ENCODE measurements at regions not wholly inside any gene's neighbourhood (a gene's known extent, or its start where the extent isn't known, plus 50 kb on each side); places are given as distances from the start of the nearest gene placed in this dataset.

DNA sequence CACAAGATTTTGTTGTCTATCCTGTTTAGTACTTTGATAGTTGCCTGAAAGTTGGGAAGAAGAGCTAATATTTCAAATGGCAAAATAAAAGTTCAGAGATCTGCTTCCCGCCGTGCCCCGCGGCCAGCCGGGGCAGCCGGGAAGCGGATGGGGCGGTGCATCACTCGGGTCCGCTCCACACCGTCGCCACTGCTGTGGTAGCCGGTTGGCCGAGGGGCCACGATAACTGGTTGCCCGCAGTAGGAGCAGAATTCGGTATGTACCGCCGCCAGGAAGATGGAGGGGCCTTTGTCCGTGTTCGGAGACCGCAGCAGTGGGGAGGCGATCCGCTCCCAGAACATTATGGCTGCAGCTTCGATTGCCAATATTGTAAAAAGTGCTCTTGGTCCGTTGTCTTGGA, 427.2 kb upstream of the PDE3A start:
- DNase-seq (ENCODE audit: low read depth in 4 of 4, low spot score in 1 of 4), result no peak

DNA sequence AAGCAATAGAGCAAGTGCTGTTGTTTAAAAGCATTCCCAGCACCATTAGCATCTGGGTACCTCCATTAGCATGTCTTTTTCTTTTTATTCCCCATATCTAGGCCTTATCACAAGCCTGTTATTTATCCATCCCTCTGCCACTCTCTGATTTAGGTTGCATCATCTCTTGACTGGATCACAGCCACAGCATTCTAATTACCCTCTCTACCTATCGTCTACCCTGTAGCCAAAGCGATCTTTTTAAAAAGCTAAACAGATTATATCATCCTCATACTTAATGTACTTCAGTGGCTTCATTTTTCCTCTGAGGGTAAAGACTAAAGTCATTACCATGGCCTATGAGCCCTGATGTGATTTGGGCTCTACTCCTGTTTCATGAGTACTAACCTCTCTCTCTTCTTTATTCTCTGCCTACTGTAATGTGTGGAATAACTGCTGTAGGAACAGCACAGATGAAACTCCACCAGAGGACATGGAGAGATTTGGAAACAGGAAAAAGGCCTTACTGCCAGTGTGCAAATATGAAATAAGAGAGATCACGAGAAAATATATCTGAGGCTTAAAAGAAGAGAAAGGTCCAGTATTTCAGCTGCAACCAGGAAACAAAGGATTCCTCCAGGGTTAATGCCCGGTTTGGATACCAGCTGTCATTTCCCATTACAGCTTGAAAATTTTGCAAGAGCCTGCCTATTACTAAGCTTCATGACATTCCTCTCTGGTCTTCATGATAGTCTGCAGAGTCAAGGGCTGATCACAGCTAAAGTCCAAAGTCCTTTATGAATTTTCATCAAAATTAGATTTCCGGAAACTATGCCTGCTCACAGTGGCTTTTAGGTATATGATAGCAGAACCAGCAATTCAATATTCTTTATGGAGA, 422.5 kb upstream of the PDE3A start:
- no peak for DNase-seq (ENCODE audit: low read depth in 4 of 4, low spot score in 1 of 4)

DNA sequence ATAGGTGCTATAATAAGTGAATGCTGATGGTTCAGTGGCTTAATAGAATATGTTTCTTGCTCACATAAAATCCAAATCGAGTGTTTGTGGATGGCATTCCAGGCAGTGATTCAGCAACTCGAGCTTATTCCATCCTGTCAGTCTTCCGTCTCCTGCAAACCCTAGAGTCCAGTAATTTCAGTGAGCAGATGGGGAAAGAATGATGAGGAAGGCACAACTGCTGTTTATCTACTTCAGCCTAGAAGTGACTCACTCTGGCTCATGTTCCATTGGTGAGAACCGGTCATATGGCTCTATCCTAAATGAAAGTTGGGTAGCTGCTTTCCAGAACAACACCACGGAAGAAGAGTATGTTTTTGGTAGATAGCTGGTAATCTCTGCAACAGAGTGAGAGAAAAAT, 421.8 kb upstream of the PDE3A start:
- no peak for DNase-seq (ENCODE audit: low read depth in 4 of 4, low spot score in 1 of 4)

DNA sequence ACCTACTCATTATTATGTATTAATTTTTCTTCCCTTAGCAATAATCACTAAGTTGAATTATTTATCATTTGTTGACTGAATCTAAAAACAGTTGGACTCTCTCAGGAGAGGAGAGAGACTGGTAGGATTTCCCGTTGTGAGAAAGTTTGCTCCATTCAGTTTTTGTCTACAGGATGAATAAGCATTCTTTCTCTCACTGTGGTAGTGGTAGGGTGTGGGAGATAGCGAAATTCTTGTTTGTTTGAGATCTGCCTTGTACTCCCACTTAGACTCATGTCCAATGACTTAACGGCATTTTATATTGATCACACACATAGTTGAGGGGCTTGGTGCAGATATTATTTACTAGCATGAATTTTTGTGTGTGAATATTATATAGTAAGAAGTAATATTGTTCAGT, 421.0 kb upstream of the PDE3A start:
- DNase-seq (ENCODE audit: low read depth in 4 of 4, low spot score in 1 of 4), result no peak

DNA sequence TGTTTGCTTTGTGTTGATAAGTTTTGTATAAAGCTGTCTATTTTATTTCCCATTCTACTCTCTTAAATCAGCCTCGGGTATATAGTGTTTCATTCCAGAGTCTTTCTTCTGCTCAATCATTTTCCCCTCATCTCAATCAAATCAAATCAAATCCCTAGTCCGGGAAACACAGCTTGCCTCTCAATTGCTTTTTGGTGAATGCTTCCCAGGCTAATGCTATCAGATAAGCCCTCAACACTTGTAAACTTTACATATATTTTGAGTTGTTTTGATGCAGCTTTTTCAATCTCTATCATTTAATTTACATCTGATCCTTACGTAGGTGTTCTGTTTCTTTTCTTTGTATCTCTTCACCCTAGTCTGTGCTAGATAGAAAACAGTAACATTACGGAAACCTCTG, 416.7 kb upstream of the PDE3A start:
- no peak for DNase-seq (ENCODE audit: low read depth in 4 of 4, low spot score in 1 of 4)

DNA sequence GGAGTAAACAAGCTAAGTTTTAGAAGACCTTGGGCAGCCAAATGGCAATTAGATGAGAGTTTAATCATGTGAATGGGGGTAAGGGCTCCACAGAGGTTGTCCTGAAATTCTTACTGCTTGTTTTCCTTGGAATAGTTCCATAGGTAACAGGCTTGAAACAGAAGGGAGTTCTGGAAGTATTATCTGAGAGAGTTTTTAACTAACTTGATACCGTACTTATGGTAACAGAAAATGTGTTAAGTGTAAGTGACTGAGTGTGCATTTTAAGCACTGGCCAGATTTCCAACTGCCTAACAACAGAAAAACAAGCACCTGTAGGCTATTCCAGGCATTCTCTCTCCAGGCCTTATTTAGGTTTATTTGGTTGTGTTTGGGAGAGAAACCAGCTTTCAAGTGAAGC, 414.6 kb upstream of the PDE3A start:
- no peak for DNase-seq (ENCODE audit: low read depth in 4 of 4, low spot score in 1 of 4)

DNA sequence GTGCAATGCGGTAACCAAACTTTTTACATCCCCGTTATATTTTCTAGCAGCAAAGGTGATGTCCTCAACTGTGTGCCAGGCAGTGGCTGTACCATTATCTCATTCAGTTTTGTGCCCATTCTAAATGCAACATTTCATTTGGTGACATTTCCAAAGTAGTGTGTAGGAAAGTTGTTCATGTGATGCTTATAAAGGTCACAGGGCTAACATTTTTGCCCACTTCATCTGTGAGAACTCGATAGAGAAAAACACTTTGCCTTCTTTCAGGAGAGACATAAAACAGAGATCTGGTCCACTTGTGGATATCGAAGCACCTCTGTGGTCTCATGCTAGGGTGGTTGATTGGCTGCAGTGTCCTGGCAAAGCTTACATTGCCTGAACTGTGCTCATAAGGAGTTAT, 414.2 kb upstream of the PDE3A start:
- no peak for DNase-seq (ENCODE audit: low read depth in 4 of 4, low spot score in 1 of 4)

DNA sequence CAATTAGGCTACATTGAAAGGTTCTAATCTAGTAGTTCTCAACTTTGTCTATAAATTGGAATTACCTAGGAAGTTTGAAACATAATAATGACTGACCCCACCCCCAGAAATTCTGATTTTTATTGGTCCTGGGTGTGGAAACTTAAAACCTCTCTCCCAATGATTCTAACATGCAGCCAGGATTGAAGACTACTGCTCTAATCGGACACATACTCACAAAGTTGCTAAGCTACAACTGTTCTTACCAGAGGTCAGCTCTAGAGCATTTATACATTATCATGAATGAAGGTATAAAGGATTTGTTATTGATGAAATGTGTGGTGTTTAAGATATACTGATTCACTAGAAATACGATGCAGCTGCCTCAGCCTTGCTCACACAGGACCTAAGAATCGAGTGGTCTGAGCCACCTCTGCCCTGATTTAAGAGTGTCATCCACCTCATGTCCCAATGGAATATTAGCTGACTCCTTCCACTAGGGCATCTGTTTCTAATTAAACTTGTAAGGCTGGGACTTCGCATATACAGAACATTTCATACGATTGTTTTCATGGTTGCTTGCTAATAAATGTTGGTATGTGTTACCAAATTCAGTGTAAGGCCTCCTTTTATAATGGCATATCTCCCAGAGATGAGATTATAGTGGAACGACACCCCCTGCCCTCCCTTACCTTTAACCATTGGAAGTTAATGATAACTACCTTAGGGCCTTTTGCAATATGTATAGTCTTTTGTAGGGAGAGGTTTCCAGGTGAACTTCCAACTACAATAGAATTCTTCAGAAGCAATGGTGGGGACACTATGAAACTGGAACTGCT, 410.8 kb upstream of the PDE3A start:
- DNase-seq (ENCODE audit: low read depth in 4 of 4, low spot score in 1 of 4), result no peak

DNA sequence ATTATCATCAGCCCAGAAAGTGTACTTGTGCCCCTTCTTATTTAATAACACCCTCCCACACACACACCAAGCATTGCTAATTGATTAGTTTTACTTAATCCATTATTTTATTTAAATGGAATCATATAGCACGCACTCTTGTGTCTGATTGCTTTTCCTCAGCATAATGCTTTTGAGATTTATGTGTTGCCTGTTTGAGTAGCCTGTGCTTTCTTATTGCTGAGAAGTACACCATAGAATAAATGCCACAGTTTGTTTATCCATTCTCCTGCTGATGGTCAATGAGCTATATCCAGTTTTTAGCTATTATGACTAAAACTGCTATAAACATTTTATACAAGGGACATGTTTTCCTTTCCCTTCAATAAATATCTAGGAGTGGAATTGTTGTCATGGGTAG, 409.9 kb upstream of the PDE3A start:
- DNase-seq (ENCODE audit: low read depth in 4 of 4, low spot score in 1 of 4), result no peak

DNA sequence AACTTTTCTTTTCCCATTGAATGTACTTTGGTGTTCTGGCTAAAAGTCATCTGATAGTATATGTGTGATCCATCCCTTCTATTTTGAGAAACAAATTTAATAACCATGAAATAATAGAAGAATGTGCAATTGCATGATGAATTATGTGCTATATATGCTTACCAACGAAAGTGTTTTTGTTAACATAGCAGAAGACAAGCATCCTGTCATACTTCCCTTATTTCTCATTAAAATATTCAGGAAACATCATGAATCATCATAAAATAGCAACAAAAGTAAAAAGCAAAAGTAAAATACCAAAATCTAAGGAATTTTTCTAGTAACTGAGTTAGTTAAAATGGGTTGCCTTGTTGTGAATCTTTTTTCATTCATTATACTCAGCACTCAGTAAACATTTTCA, 409.0 kb upstream of the PDE3A start:
- no peak for DNase-seq (ENCODE audit: low read depth in 4 of 4, low spot score in 1 of 4)

DNA sequence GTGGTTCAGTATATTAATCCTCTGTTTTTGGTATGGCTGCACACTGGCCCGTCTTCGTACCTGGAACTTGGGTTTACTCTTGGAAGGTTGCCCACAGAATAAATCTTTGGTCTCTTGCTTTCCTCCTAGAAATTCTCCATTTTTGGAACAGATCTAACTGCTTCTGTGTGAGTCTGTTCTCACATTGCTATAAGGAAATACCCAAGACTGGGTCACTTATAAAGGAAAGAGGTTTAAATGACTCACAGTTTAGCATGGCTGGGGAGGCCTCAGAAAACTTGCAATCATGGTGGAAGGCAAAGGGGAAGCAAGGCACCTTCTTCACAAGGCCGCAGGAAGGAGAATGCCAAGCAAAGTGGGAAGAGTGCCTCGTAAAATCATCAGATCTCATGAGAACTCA, 407.8 kb upstream of the PDE3A start:
- no peak for DNase-seq (ENCODE audit: low read depth in 4 of 4, low spot score in 1 of 4)

DNA sequence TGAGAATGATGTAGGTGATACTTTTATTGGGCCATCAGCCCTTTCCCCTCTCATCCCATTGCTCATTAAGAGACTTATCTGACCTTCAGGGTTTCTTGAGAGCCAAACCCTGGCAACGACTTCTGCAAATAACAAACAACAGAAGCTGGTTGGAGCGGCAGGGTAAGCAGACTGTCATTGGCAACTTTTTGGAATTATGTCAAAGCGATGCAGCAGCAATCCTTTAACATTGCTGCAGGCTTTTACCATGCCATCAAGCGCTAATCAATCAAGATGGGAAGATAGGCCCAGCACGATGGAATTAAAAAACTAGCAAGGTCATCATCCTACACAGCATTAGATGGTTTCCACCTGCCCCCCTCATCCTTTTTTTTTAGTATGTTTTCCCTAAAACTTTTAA, 406.1 kb upstream of the PDE3A start:
- DNase-seq (ENCODE audit: low read depth in 4 of 4, low spot score in 1 of 4), result no peak

DNA sequence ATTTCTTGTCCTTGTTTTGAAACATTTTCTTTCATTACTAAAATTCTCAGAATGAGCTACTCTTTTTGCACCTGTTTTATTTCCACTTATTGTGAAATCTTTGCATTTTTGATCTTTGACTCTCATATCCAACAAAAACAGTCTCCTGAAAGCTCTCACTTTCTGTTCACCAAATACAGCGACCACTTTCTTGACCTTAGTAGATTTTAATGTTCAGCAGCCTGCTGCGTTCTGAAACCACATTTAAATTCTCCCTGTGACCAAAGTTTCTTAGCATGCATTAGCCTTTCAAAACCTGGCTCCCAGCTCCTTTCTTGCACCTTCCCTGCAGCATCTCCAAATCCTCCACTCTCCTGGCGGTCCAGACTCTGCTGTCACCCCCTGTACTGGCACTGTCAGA, 404.4 kb upstream of the PDE3A start:
- DNase-seq (ENCODE audit: low read depth in 4 of 4, low spot score in 1 of 4), result no peak

DNA sequence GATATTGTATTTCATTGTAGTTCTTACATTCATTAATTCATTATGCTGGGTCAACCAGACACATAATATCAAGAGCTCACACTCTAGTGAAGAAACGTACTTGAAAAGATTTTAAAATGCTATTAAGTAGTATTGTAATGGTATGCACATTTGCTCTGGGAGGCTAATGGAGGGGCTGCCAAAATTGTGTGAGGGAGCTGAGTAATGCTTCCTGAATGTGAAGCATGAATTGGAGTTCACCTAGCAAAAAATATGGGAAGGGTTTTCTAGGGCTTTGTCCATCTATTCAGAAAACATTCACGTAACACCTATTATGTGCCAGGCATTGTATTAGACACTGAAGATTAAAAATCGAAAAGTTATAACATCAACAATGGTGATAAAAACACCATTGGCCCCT, 403.8 kb upstream of the PDE3A start:
- DNase-seq (ENCODE audit: low read depth in 4 of 4, low spot score in 1 of 4), result no peak

DNA sequence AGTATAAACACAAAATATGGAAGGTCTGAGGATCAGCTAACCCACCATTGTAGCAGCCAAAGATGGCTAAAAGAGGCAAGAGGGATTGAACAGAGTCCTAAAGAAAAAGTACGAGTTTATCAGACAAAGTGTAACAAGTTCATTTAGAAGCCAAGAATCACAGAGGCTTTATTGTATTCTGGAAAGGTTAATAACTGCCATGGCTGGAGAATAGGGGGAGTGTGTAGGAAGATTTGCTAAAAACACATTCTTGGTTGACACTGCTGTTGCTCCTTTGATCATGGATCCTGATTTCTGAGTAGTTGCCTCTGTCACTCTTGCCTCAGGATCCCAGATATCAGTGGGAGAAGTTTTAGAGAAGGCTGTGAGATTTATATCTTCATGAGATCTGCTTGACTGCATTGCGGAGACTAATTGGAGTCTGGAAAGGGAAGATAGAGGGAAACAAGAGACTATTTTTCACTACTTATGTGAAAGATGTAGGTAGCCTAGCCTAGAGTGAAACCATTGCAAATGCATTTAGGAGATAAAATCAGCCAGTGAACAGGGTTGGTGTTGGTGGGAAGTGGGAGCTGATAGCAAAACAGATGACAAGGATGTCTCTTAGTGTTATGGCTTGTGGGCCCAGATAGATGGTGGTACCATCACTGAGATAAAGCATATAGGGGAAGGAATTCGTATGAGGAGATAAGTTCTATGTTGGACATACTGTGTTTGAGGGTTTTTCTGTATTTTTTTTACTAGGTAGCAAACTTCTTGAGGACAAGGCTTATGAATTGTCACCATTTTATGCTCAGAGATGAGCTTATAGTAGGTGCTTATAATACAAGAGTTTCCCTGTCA, 402.9 kb upstream of the PDE3A start:
- no peak for DNase-seq (ENCODE audit: low read depth in 4 of 4, low spot score in 1 of 4)

DNA sequence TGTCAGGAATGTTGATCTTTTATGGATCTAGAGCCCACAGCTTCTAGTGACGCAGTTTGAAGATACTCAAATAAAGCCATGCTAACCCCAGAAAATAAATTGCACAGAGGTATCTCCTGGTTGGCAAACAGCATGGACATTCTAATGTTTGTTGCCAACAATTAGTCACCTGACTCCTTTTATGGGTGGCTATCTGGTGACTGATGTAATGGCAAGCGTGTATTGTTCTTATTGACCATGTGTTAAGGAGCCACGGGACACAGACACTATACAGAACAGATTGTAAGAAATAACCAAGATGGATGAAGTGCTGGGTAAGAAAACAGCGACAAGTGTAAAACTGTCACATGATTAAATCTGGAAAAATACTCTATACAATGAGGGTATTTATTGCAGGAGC, 401.3 kb upstream of the PDE3A start:
- DNase-seq (ENCODE audit: low read depth in 4 of 4, low spot score in 1 of 4), result no peak

DNA sequence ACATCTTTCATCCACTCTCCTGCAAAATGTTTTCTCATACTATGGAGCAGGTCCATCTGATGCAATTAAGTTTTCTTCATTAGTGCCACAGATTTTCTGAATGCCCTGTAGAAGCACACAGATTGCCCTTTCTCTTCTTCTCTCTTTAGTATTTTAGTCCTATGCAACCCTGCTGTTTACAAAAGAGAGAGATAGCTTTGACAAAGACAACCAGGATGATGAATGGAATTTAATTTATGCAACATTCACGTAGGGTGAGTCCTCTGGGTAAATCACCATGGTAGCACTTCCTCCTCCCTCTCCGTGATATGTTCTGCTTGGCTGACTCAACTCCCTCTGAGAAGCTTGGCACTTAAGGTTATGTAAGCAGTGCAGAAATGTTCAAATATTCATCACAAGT, 400.9 kb upstream of the PDE3A start:
- DNase-seq (ENCODE audit: low read depth in 4 of 4, low spot score in 1 of 4), result no peak

DNA sequence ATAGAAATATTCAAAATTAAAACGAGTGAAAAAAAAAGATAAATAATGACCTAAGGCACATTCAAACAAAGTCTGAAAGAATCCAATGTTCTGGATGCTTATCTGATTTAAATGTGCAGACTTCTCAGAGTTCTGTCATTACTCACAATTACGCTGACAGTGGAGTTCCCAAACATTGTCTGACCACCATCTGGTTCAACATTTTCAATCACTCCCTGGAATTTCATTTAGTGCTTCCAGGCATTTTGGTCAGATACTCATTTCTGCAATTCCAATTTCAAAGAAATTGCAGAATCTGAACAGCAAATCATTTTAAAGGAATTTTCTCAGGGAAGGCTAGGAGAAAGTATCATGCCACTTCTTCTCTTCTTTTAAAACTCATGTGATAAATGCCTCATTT, 398.2 kb upstream of the PDE3A start:
- no peak for DNase-seq (ENCODE audit: low read depth in 4 of 4, low spot score in 1 of 4)

DNA sequence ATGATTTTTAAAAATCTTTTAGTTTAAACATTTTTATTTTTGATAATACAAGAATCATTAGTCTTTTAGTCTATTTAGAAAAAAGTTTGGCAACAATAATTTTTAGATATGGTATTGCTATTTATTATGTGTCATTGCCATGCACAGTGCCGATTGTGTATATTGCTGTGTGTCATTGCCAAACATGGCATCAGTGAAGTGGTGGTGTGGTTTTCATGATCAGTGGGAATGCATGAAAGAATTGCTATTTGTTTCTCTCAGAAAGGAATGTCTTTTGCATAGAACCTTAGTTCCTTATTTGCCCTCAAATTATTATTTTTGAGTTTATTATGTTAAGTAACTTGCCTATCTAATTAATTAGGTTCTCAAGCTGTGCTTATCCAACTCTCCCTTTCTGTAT, 397.5 kb upstream of the PDE3A start:
- no peak for DNase-seq (ENCODE audit: low read depth in 4 of 4, low spot score in 1 of 4)

DNA sequence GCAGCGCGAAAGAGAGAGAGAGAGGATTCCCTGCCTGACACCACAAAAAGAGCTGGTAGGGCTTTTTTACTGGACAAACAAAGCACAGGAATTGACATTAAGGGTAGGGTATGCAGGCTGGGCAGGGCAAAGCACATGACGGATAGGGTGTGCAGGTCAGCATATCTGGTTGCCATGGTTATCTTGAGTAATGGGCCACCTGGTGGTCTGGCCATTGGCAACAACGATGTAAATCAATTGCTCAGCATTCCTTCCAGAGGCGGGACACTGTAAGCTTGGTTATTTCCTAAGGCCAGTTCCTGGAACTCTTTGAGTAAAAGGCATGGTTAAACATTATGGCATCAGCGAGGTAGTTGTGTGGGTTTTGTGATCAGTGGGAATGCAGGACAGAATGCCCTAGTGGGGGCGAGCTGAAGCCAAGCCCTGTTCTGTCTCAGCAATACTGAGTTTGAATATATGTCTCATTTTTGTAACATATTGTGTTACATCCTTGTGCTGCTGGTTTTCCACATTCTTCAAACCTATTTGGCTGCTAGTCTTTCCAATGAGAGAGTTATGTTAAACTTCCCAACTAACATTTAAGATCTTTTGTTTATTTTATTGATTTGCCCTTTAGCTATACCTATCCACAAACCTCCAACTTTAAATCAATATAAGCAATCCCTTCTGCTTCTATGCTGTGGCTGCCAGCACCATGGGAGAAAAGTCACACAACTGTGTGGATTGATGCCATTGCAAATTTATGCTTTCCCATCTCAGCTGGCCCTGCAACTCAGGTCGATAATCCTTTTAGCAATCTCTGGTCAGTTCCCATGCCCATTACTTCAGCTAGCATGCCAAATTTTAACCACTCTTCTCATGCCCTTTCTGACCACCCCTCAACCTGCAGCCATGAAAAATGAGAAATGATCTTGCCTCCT, 396.7 kb upstream of the PDE3A start:
- no peak for DNase-seq (ENCODE audit: low read depth in 4 of 4, low spot score in 1 of 4)

All from stimulated activated CD4-positive, alpha-beta T cell treated with anti-CD3 and anti-CD28 coated beads, Interleukin-1b, Interleukin-23, amount 100 ng/mL, for 24 hours (primary cell).